ENCODE measurements at regions not wholly inside any gene's neighbourhood (a gene's known extent, or its start where the extent isn't known, plus 50 kb on each side); places are given as distances from the start of the nearest gene placed in this dataset.

GRCh38 chr11:70627219-70627618 lies 228.9 kb downstream of the CTTN start:
- no peaks in the 10 kb centered on the region for H3K27me3 Mint-ChIP-seq
- ATAC-seq (ENCODE audit: low read depth): no peak
- H3K36me3 Mint-ChIP-seq: no peaks in the 10 kb centered on the region
- H3K27ac Mint-ChIP-seq: no peak overlapping the region
- H3K4me1 Mint-ChIP-seq: peaks cover 1% of the 10 kb centered on the region
- no peak overlapping the region for H3K4me3 Mint-ChIP-seq
- no peaks in the 10 kb centered on the region for H3K9me3 Mint-ChIP-seq
- POLR2A ChIA-PET: no interaction called here
- DNase-seq: no peak

GRCh38 chr11:70628176-70628854 lies 230.0 kb downstream of the CTTN start:
- Mint-ChIP-seq H3K27me3 (no peaks in the 10 kb centered on the region), H3K4me1 (peaks cover 1% of the 10 kb centered on the region), H3K4me3 (no peak overlapping the region), H3K27ac (no peak overlapping the region), H3K36me3 (no peaks in the 10 kb centered on the region), H3K9me3 (no peaks in the 10 kb centered on the region)
- POLR2A ChIA-PET: no interaction called here
- no peak for ATAC-seq (ENCODE audit: low read depth)
- no peak for DNase-seq

- Mint-ChIP-seq H3K36me3 (no peaks in the 10 kb centered on the region), H3K4me1 (peaks cover 1% of the 10 kb centered on the region), H3K9me3 (no peaks in the 10 kb centered on the region), H3K4me3 (no peak overlapping the region), H3K27me3 (no peaks in the 10 kb centered on the region), H3K27ac (no peak overlapping the region)
- DNase-seq (no peak), ATAC-seq (ENCODE audit: low read depth) (no peak)
- POLR2A ChIA-PET: no interaction called here
Measured at GRCh38 chr11:70628855-70629844, 230.8 kb downstream of the CTTN start.

- Mint-ChIP-seq H3K9me3 (no peaks in the 10 kb centered on the region), H3K36me3 (no peaks in the 10 kb centered on the region), H3K27me3 (no peaks in the 10 kb centered on the region), H3K4me3 (no peak overlapping the region), H3K4me1 (peaks cover 1% of the 10 kb centered on the region), H3K27ac (no peak overlapping the region)
- POLR2A ChIA-PET: no interaction called here
- no peak for DNase-seq
- ATAC-seq (ENCODE audit: low read depth): no peak
Measured at GRCh38 chr11:70630068-70630467, 231.7 kb downstream of the CTTN start.

- POLR2A ChIA-PET: no interaction called here
- no peak overlapping the region for H3K4me3 Mint-ChIP-seq
- no peak overlapping the region for H3K27ac Mint-ChIP-seq
- H3K4me1 Mint-ChIP-seq: peaks cover 1% of the 10 kb centered on the region
- DNase-seq (no peak), ATAC-seq (ENCODE audit: low read depth) (no peak)
- H3K9me3 Mint-ChIP-seq: no peaks in the 10 kb centered on the region
- H3K27me3 Mint-ChIP-seq: no peaks in the 10 kb centered on the region
- H3K36me3 Mint-ChIP-seq: no peaks in the 10 kb centered on the region
Measured at GRCh38 chr11:70630816-70631623, 232.7 kb downstream of the CTTN start.

GRCh38 chr11:70631624-70632047 lies 233.3 kb downstream of the CTTN start:
- H3K27me3 Mint-ChIP-seq: no peaks in the 10 kb centered on the region
- no peak overlapping the region for H3K4me3 Mint-ChIP-seq
- H3K9me3 Mint-ChIP-seq: no peaks in the 10 kb centered on the region
- POLR2A ChIA-PET: no interaction called here
- peaks cover 1% of the 10 kb centered on the region for H3K4me1 Mint-ChIP-seq
- no peak overlapping the region for H3K27ac Mint-ChIP-seq
- no peak for ATAC-seq (ENCODE audit: low read depth)
- no peaks in the 10 kb centered on the region for H3K36me3 Mint-ChIP-seq
- no peak for DNase-seq

GRCh38 chr11:70633610-70634009 lies 235.3 kb downstream of the CTTN start:
- DNase-seq (no peak), ATAC-seq (ENCODE audit: low read depth) (no peak)
- H3K36me3 Mint-ChIP-seq: no peaks in the 10 kb centered on the region
- no peak overlapping the region for H3K27ac Mint-ChIP-seq
- H3K4me1 Mint-ChIP-seq: peaks cover 1% of the 10 kb centered on the region
- no peaks in the 10 kb centered on the region for H3K27me3 Mint-ChIP-seq
- H3K4me3 Mint-ChIP-seq: no peak overlapping the region
- no peaks in the 10 kb centered on the region for H3K9me3 Mint-ChIP-seq
- POLR2A ChIA-PET: no interaction called here

- H3K27ac Mint-ChIP-seq: no peak overlapping the region
- DNase-seq (no peak), ATAC-seq (ENCODE audit: low read depth) (no peak)
- POLR2A ChIA-PET: no interaction called here
- no peak overlapping the region for H3K4me3 Mint-ChIP-seq
- no peaks in the 10 kb centered on the region for H3K4me1 Mint-ChIP-seq
- H3K36me3 Mint-ChIP-seq: no peaks in the 10 kb centered on the region
- no peaks in the 10 kb centered on the region for H3K27me3 Mint-ChIP-seq
- no peaks in the 10 kb centered on the region for H3K9me3 Mint-ChIP-seq
Measured at GRCh38 chr11:70636659-70637058, 238.3 kb downstream of the CTTN start.

- POLR2A ChIA-PET: no interaction called here
- no peak for DNase-seq
- H3K36me3 Mint-ChIP-seq: no peaks in the 10 kb centered on the region
- no peaks in the 10 kb centered on the region for H3K9me3 Mint-ChIP-seq
- H3K4me1 Mint-ChIP-seq: no peaks in the 10 kb centered on the region
- H3K4me3 Mint-ChIP-seq: no peak overlapping the region
- no peak overlapping the region for H3K27ac Mint-ChIP-seq
- no peaks in the 10 kb centered on the region for H3K27me3 Mint-ChIP-seq
- ATAC-seq (ENCODE audit: low read depth): no peak
Measured at GRCh38 chr11:70637186-70637800, 239.0 kb downstream of the CTTN start.

- POLR2A ChIA-PET: no interaction called here
- Mint-ChIP-seq H3K27me3 (no peaks in the 10 kb centered on the region), H3K4me1 (no peaks in the 10 kb centered on the region), H3K27ac (no peak overlapping the region), H3K4me3 (no peak overlapping the region), H3K9me3 (no peaks in the 10 kb centered on the region), H3K36me3 (no peaks in the 10 kb centered on the region)
- no peak for DNase-seq
- ATAC-seq (ENCODE audit: low read depth): no peak
Measured at GRCh38 chr11:70637949-70638583, 239.7 kb downstream of the CTTN start.

- DNase-seq (no peak), ATAC-seq (ENCODE audit: low read depth) (no peak)
- Mint-ChIP-seq H3K9me3 (no peaks in the 10 kb centered on the region), H3K4me1 (no peaks in the 10 kb centered on the region), H3K4me3 (no peak overlapping the region), H3K27ac (no peak overlapping the region), H3K27me3 (no peaks in the 10 kb centered on the region), H3K36me3 (no peaks in the 10 kb centered on the region)
- POLR2A ChIA-PET: no interaction called here
Measured at GRCh38 chr11:70640408-70640807, 242.1 kb downstream of the CTTN start.

GRCh38 chr11:70641369-70641768 lies 243.0 kb downstream of the CTTN start:
- H3K27me3 Mint-ChIP-seq: no peaks in the 10 kb centered on the region

GRCh38 chr11:70642266-70642665 lies 243.9 kb downstream of the CTTN start:
- Mint-ChIP-seq H3K27ac (no peak overlapping the region), H3K9me3 (peaks cover 2% of the 10 kb centered on the region), H3K27me3 (no peaks in the 10 kb centered on the region), H3K36me3 (no peaks in the 10 kb centered on the region), H3K4me1 (no peaks in the 10 kb centered on the region), H3K4me3 (no peak overlapping the region)
- POLR2A ChIA-PET: no interaction called here
- DNase-seq (no peak), ATAC-seq (ENCODE audit: low read depth) (no peak)

More at GRCh38 chr11:70641369-70641768, 243.0 kb downstream of the CTTN start:
- no peak overlapping the region for H3K27ac Mint-ChIP-seq
- ATAC-seq (ENCODE audit: low read depth) (no peak), DNase-seq (no peak)
- H3K36me3 Mint-ChIP-seq: no peaks in the 10 kb centered on the region
- POLR2A ChIA-PET: no interaction called here
- H3K4me3 Mint-ChIP-seq: no peak overlapping the region
- no peaks in the 10 kb centered on the region for H3K4me1 Mint-ChIP-seq
- no peaks in the 10 kb centered on the region for H3K9me3 Mint-ChIP-seq

Data from activated naive CD8-positive, alpha-beta T cell treated with anti-CD3 and anti-CD28 coated beads, Interleukin-2, amount 10 ng/mL, durations not matched to agents 7 days and 5 days (primary cell).